NCI-H146 treated with DMSO at 0.1 percent for 48 hours (cell line): ENCODE measurements at regions not wholly inside any gene's neighbourhood (a gene's known extent, or its start where the extent isn't known, plus 50 kb on each side); places are given as distances from the start of the nearest gene placed in this dataset.
"Not testable (repeated sequence)": the region's sequence is repeated elsewhere in the genome, so short reads cannot be mapped to it uniquely, and the experiment has no call there.

Experiments used
- DNase-seq: peaks from one replicate; lab custom pipeline; 2025; ENCODE audit not compliant: unreplicated experiment; lab: John Stamatoyannopoulos, UW

GRCh38 chr2:88919087-88919738 is 227.7 kb downstream of the RPIA start:
- DNase-seq, result no peak

DNA sequence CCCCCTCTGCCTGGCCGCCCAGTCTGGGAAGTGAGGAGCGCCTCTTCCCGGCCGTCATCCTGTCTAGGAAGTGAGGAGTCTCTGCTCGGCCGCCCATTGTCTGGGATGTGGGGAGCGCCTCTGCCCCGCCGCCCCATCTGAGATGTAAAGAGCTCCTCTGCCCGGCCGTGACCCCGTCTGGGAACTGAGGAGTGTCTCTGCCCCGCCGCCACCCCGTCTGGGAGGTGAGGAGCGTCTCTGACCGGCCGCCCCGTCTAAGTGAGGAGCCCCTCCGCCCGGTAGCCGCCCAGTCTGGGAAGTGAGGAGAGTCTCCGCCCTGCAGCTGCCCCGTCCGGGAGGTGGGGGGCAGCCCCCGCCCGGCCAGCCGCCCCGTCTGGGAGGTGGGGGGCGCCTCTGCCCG is 228.9 kb downstream of the RPIA start:
- DNase-seq, result not testable (repeated sequence)

DNA sequence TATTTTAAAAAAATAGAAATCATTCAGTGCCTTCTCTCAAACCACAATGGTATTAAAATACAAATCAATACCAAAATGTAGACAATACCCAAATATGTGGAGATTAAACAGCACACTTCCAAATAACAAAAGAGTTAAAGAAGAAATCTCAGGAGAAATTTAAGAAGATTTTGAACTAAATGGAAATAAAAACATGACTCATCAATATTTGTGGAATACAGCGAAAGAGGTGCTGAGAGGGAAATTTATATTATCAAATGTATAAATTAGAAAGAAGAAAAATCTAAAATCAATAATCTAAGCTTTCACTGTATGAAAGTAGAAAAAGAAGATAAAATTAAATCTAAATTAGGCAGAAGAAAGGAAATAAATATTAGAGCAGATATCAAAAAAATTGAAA is 233.1 kb downstream of the RPIA start:
- no peak for DNase-seq

DNA sequence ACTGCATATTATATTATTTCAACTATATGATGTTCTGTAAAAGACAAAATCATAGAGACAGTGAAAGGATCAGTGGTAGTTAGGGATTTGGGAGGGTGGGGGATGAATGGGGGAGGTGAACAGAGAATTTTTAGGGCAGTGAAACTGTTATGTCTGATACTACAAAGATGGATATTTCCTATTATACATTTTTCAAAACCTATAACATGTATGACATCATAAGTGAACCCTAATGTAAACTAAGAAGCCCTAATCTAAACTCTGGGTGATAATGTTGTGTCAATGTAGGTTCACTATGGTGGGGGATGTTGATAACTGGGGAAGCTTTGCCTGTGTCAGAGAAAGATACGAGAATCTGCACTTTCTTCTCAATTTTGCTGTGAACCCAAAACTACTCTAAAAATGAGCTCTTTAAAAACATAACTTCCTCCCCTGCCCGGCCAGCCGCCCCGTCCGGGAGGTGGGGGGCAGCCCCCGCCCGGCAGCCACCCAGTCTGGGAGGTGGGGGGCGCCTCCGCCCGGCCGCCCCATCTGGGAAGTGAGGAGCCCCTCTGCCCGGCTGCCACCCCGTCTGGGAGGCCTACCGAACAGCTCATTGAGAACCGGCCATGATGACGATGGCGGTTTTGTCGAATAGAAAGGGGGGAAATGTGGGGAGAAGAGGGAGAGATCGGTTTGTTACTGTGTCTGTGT is 234.4 kb downstream of the RPIA start:
- no peak for DNase-seq

- no peak for DNase-seq
Observed at GRCh38 chr2:88927128-88927527, 235.7 kb downstream of the RPIA start.

DNA sequence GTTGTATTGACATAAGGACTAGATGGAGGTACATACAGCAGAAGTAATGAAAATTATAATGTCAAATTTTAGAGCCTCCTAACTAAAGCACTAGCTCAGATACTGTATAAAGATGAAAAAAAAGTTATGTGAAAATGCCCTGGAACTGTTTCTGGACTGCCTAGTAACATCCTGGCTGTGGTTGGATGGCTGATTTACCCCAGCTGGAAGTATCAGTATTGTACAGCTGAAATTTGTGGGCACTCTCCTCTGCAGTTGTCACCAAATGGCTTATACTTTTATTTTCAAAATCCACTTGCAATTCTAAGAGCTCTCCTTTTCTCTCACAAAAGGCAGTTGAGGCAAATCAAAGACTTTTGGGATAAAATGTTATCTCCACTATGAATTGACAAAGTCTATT is 239.2 kb downstream of the RPIA start:
- no peak for DNase-seq

DNA sequence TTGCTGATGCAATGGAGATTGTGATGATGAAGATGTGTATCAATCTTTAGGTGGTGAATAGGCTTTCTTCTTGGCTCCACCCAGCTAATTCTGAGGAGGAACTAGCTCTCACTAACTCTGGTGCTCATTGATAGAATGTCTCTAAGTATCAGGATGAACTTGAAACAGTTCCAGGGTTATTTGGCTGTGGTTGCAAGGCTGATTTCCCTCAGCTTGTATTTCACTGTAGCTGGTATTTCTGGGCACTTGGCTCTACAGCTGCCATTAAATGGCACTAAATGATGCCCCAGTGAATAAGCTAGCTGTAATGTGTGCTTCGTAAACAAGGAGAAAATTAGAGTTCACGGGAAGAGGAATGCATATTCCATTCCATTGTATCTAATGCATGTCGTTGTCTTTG is 241.2 kb downstream of the RPIA start:
- no peak for DNase-seq

- DNase-seq, result no peak
Observed at GRCh38 chr2:88933091-88933490, 241.6 kb downstream of the RPIA start.

DNA sequence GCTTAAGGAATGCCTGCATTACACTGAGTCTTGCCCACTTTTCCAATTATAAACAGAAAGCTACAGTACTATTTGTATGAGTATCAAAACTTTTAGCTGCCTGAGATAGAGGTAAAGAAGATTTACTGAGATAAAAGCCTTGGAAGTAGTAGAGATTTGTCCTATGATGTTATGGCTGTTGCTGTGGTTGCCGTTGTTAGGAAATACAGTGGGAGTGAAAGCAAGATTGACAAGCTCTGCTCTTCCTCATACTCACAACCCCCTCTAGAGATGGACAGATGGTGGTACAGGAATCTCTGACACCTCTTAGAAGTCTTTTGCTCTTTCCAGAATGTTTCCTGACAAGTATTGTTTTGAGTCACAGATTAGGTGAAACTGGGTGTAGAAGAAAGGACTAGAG is 242.5 kb downstream of the RPIA start:
- no peak for DNase-seq

- not testable (repeated sequence) for DNase-seq
Observed at GRCh38 chr2:88941178-88941577, 249.7 kb downstream of the RPIA start.

DNA sequence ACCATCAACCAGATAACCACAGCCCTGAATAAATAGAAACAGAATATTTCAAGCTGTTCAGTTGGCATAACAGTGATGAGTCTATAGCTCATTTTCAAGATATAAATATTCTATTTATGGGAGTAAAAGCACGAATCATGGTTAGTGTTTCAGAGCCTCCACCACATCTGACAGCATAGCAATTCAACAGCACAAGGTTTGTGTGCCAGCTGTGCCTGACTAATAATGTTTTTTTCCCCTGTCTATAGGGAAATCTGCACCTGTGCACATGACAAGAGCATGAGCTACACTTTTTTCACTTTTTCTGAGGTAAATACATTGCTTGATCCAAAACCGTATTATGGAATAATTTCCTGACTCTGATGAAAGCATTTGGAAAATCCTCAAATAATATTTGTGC is 251.3 kb downstream of the RPIA start:
- DNase-seq, result no peak

GRCh38 chr2:88949336-88949735 is 257.9 kb downstream of the RPIA start:
- DNase-seq, result no peak

DNA sequence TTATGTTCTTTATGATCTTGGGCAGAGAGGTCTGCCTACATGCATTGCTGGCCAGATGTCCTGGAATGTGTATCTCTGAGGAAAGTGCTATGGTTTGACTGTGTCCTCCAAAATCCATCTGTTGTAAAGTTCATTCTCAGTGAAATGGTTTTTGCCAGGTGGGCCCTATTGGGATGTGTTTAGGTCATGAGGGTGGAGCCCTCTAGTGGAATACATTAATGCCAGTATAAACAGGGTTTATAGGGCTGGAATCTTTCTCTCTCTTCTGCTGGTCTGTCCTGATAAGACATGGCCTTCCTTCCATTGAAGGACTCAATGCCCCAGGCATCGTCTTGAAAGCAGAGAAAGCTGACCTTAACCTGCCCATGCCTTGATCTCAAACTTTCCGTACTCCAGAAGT is 258.5 kb downstream of the RPIA start:
- no peak for DNase-seq

DNA sequence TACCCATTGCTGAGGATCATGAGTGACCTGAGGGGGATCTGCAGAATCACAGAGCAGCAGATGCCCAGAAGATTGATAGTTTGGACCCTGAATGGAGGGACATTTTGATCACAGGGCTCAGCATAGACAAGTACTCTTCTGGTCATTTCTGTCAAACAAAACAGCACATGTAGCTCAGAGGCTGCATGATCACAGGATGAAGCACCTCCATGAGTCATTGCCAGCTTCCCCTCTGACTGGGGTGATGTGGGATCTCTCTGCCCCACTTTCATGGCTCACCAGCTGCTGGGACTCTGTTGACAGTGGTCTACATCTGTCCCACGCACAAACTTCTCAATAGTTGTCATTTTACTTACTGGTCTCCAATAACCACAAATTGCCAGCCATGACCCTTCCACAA is 264.1 kb downstream of the RPIA start:
- no peak for DNase-seq

DNA sequence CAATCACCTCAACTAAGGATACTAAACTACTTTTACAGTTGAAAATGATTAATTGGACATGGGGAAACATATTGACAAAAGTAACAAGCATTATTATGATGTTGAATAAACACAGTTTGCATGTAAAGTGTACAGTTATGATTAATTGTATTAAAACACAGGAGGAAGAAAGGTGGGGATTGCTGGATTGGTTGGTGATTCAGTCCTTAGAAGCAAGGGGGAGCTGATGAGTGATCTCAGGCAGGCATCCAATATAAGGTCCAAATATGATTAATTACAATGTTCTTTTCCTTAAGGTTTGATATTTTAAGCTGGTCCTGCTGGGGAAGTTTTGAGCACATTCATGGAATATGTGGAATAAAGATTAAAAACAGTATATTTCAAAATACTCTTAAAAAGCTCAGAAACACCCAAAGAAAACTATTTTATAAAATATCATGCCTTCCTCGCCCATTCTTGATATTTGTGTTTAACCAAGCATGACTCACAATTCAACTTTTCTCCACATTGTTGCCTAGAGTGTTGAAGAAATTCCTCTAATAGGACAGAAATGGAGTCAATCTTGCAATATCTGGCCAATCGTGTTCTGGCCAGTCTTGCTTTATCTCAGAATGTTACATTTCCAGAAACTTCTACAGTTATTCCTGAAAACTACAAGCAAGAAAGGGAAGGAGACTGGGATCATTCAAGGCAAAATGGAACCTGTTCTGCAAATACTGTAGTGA is 268.2 kb downstream of the RPIA start:
- no peak for DNase-seq

GRCh38 chr2:88961323-88961722 is 269.9 kb downstream of the RPIA start:
- not testable (repeated sequence) for DNase-seq

GRCh38 chr2:88967844-88968243 is 276.4 kb downstream of the RPIA start:
- no peak for DNase-seq

- DNase-seq, result not testable (repeated sequence)
Observed at GRCh38 chr2:88978011-88978410, 286.5 kb downstream of the RPIA start.

DNA sequence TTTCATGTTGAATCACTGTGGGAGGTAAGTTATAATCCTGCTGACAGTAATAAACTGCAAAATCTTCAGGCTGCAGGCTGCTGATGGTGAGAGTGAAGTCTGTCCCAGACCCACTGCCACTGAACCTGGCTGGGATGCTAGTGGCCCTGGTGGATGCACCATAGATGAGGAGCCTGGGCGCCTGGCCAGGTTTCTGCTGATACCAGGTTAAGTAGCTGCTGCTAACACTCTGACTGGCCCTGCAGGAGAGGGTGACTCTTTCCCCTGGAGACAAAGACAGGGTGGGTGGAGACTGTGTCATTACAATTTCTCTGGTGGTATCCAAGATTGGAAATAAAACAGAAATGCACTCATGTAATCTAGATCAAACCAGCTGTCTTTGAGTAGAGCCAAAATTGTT is 287.0 kb downstream of the RPIA start:
- DNase-seq, result not testable (repeated sequence)

GRCh38 chr2:88984079-88984478 is 292.6 kb downstream of the RPIA start:
- not testable (repeated sequence) for DNase-seq

GRCh38 chr2:88986721-88987330 is 295.4 kb downstream of the RPIA start:
- not testable (repeated sequence) for DNase-seq

DNA sequence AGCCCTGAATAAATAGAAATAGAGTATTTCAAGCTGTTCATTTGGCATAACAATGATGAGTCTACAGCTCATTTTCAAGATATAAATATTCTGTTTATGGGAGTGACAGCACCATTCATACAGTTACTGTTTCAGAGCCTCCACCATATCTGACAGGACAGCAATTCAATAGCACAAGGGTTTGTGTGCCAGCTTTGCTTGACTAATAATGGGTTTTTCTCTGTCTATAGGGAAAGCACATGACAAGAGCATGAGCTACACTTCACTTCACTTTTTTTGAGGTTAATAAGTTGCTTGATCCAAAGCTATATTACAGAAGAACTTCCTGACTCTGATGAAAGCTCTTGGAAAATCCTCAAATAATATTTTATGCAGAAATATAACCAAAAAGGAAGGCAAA is 297.1 kb downstream of the RPIA start:
- not testable (repeated sequence) for DNase-seq
